GM23338 (cell line): ENCODE measurements at regions not wholly inside any gene's neighbourhood (a gene's known extent, or its start where the extent isn't known, plus 50 kb on each side); places are given as distances from the start of the nearest gene placed in this dataset.

Source experiments
- ATAC-seq: fragments of 200-7000 bp; cut with Tn5 transposase; 3 replicates; pipeline ENCODE4 v1.9.1; 2020
- DNase-seq: peaks from one replicate; pipeline ENCODE4 v3.0.0-alpha.2; 2015; ENCODE audit warnings: low spot score
- H2AFZ ChIP-seq: fragments of 200-600 bp; sonication (generic); 2 replicates; pipeline ENCODE4 v1.8.0; 2016; ENCODE audit warnings: antibody characterized with exemption, mild to moderate bottlenecking, moderate library complexity
- H3F3A ChIP-seq: fragments of 200-600 bp; sonication (generic); replicated peaks from 2 replicates; pipeline ENCODE4 v1.8.0; 2017; ENCODE audit warnings: antibody characterized with exemption, mixed run types, low read depth
- H3K27ac ChIP-seq: fragments of 200-600 bp; sonication (generic); 2 replicates; pipeline ENCODE4 v1.6.1; 2016; ENCODE audit warnings: low read depth
- H3K27me3 ChIP-seq: fragments of 200-600 bp; sonication (generic); 2 replicates; pipeline ENCODE4 v1.8.0; 2016; ENCODE audit warnings: mild to moderate bottlenecking, mixed run types, moderate library complexity; ENCODE audit not compliant: insufficient read depth
- H3K36me3 ChIP-seq: fragments of 200-600 bp; sonication (generic); 2 replicates; pipeline ENCODE4 v1.8.0; 2016; ENCODE audit warnings: mild to moderate bottlenecking; ENCODE audit not compliant: insufficient read depth
- H3K4me1 ChIP-seq: fragments of 200-600 bp; sonication (generic); 2 replicates; pipeline ENCODE4 v1.8.0; 2016; ENCODE audit warnings: mild to moderate bottlenecking, moderate library complexity; ENCODE audit not compliant: insufficient read depth
- H3K4me2 ChIP-seq: fragments of 200-600 bp; sonication (generic); 2 replicates; pipeline ENCODE4 v1.7.1; 2017; ENCODE audit warnings: mixed run types
- H3K4me3 ChIP-seq: fragments of 200-600 bp; sonication (generic); 2 replicates; pipeline ENCODE4 v1.6.1; 2016; ENCODE audit warnings: mixed run types
- H3K79me2 ChIP-seq: fragments of 200-600 bp; sonication (generic); replicated peaks from 2 replicates; pipeline ENCODE4 v1.8.0; 2017; ENCODE audit warnings: mild to moderate bottlenecking; ENCODE audit not compliant: insufficient read depth
- H3K9me2 ChIP-seq: fragments of 200-600 bp; sonication (generic); 2 replicates; pipeline ENCODE4 v1.8.0; 2017; ENCODE audit not compliant: insufficient read depth
- H4K20me1 ChIP-seq: fragments of 200-600 bp; sonication (generic); replicated peaks from 2 replicates; pipeline ENCODE4 v1.8.0; 2017; ENCODE audit warnings: mild to moderate bottlenecking; ENCODE audit not compliant: insufficient read depth
- H3K27ac Mint-ChIP-seq: 2 replicates; pipeline ENCODE4 v1.8.0; 2020; ENCODE audit warnings: inconsistent platforms, mild to moderate bottlenecking, moderate library complexity, mixed read lengths
- H3K27me3 Mint-ChIP-seq: 3 replicates; pipeline ENCODE4 v1.8.0; 2022; ENCODE audit warnings: low read depth, mild to moderate bottlenecking, moderate library complexity, mixed read lengths, inconsistent platforms; ENCODE audit not compliant: insufficient read depth, poor library complexity
- H3K36me3 Mint-ChIP-seq: 3 replicates; pipeline ENCODE4 v1.8.0; 2021; ENCODE audit warnings: low read depth, mild to moderate bottlenecking, inconsistent platforms, moderate library complexity, mixed read lengths
- H3K4me1 Mint-ChIP-seq: 3 replicates; pipeline ENCODE4 v1.8.0; 2020; ENCODE audit warnings: mild to moderate bottlenecking, inconsistent platforms, mixed read lengths
- H3K4me3 Mint-ChIP-seq: 3 replicates; pipeline ENCODE4 v1.8.0; 2021; ENCODE audit warnings: moderate library complexity, mild to moderate bottlenecking, inconsistent platforms, mixed read lengths
- H3K9me3 Mint-ChIP-seq: 3 replicates; pipeline ENCODE4 v1.8.0; 2020; ENCODE audit warnings: moderate library complexity, mild to moderate bottlenecking, inconsistent platforms, mixed read lengths
- CREB1 ChIP-seq: fragments of 250-450 bp; sonication (Bioruptor Pico); IDR thresholded peaks from 2 replicates; pipeline ENCODE4 v1.5.0; 2020; ENCODE audit warnings: low read depth, mild to moderate bottlenecking, moderate library complexity
- CTCF ChIP-seq, 2 experiments: fragments of 200-600 bp in 1 of 2; sonication (generic) in 1 of 2; conservative IDR thresholded peaks; 2 replicates each; pipeline versions ENCODE4 v1.5.1 to v1.6.1; 2016 to 2017; ENCODE audit warnings: antibody characterized with exemption in 2 of 2, low read depth in 2 of 2, mild to moderate bottlenecking in 2 of 2, moderate library complexity in 1 of 2
- ETS1 ChIP-seq: IDR thresholded peaks from 2 replicates; pipeline ENCODE4 v1.6.1; 2016; ENCODE audit warnings: antibody characterized with exemption
- EZH2 ChIP-seq: fragments of 200-600 bp; sonication (generic); IDR thresholded peaks from one replicate; pipeline ENCODE4 v1.8.0; 2017; ENCODE audit warnings: antibody characterized with exemption, mild to moderate bottlenecking, low read depth; ENCODE audit not compliant: unreplicated experiment
- EZH2phosphoT487 ChIP-seq: fragments of 200-600 bp; sonication (generic); IDR thresholded peaks from one replicate; pipeline ENCODE4 v1.8.1; 2018; ENCODE audit warnings: antibody characterized with exemption; ENCODE audit not compliant: unreplicated experiment
- JUNB ChIP-seq: IDR thresholded peaks from one replicate; pipeline ENCODE4 v1.6.1; 2016; ENCODE audit warnings: antibody characterized with exemption; ENCODE audit not compliant: unreplicated experiment
- NANOG ChIP-seq: IDR thresholded peaks from 2 replicates; pipeline ENCODE4 v1.6.1; 2016; ENCODE audit warnings: antibody characterized with exemption, borderline replicate concordance
- STAT1 ChIP-seq: IDR thresholded peaks from one replicate; pipeline ENCODE4 v1.6.1; 2016; ENCODE audit warnings: antibody characterized with exemption; ENCODE audit not compliant: unreplicated experiment
- ZNF114 ChIP-seq: fragments of 250-450 bp; sonication (Bioruptor Pico); IDR thresholded peaks from 2 replicates; pipeline ENCODE4 v1.5.0; 2020; ENCODE audit warnings: mild to moderate bottlenecking, moderate library complexity
- ZNF331 ChIP-seq: fragments of 250-450 bp; sonication (Bioruptor Pico); IDR thresholded peaks from 2 replicates; pipeline ENCODE4 v1.5.0; 2020; ENCODE audit warnings: low read depth, mild to moderate bottlenecking, moderate library complexity
- ZNF462 ChIP-seq: fragments of 250-450 bp; sonication (Bioruptor Pico); IDR thresholded peaks from 2 replicates; pipeline ENCODE4 v1.5.0; 2020; ENCODE audit warnings: mild to moderate bottlenecking, moderate library complexity

GRCh38 chr2:16271231-16271896 is 331.0 kb downstream of the MYCN start:
- Mint-ChIP-seq H3K36me3 (no peaks in the 10 kb centered on the region), H3K4me1 (peaks cover 4% of the 10 kb centered on the region; the same call in 2 of the 3 replicates), H3K27ac (no peak overlapping the region), H3K4me3 (no peak overlapping the region), H3K9me3 (peaks cover 2% of the 10 kb centered on the region; the same call in 1 of the 3 replicates), H3K27me3 (peaks cover 5% of the 10 kb centered on the region)
- Histone ChIP-seq H3K27ac (no peak overlapping the region), H3K4me3 (no peak overlapping the region), H3K4me1 (no peaks in the 10 kb centered on the region), H3K9me2 (peaks cover 8% of the 10 kb centered on the region; the same call in 1 of the 2 replicates), H3K79me2 (no peaks in the 10 kb centered on the region), H3K27me3 (no peaks in the 10 kb centered on the region), H3K36me3 (no peaks in the 10 kb centered on the region), H3K4me2 (no peak overlapping the region), H4K20me1 (no peaks in the 10 kb centered on the region), H3F3A (no peaks in the 10 kb centered on the region), H2AFZ (no peak overlapping the region)
- DNase-seq (no peak), ATAC-seq (no peak)
- no peak for TF ChIP-seq STAT1

GRCh38 chr2:16270441-16270840 is 330.1 kb downstream of the MYCN start:
- no peak for DNase-seq
- no peak overlapping the region for H3K27ac Mint-ChIP-seq
- H3K4me2 ChIP-seq = no peak overlapping the region
- no peak overlapping the region for H3K4me3 ChIP-seq
- H3K9me3 Mint-ChIP-seq = peaks cover 2% of the 10 kb centered on the region; the same call in 1 of the 3 replicates
- peaks cover 4% of the 10 kb centered on the region; the same call in 2 of the 3 replicates for H3K4me1 Mint-ChIP-seq
- no peaks in the 10 kb centered on the region for H3K27me3 ChIP-seq
- ATAC-seq = no peak
- H3K79me2 ChIP-seq = no peaks in the 10 kb centered on the region
- H3K9me2 ChIP-seq = peaks cover 8% of the 10 kb centered on the region; the same call in 1 of the 2 replicates
- no peak overlapping the region for H2AFZ ChIP-seq
- H3K36me3 ChIP-seq = no peaks in the 10 kb centered on the region
- no peaks in the 10 kb centered on the region for H3F3A ChIP-seq
- no peaks in the 10 kb centered on the region for H3K36me3 Mint-ChIP-seq
- H3K4me3 Mint-ChIP-seq = no peak overlapping the region
- peaks cover 5% of the 10 kb centered on the region for H3K27me3 Mint-ChIP-seq
- no peaks in the 10 kb centered on the region for H4K20me1 ChIP-seq
- no peaks in the 10 kb centered on the region for H3K4me1 ChIP-seq
- H3K27ac ChIP-seq = no peak overlapping the region
- no peak for TF ChIP-seq EZH2phosphoT487
- no peak for TF ChIP-seq JUNB
- TF ChIP-seq CTCF (conservative IDR thresholded peaks at IDR 0.05; ENCODE audit: low read depth in 2 of 2) = no peak
- TF ChIP-seq CREB1 = no peak
- TF ChIP-seq STAT1 = no peak
- no peak for TF ChIP-seq NANOG
- TF ChIP-seq ZNF331 = no peak
- no peak for TF ChIP-seq ETS1
- TF ChIP-seq ZNF462 (CRISPR knock-in tag) = no peak
- no peak for TF ChIP-seq ZNF114 (CRISPR knock-in tag)
- TF ChIP-seq EZH2 = no peak
